ENCODE measurements at regions not wholly inside any gene's neighbourhood (a gene's known extent, or its start where the extent isn't known, plus 50 kb on each side); places are given as distances from the start of the nearest gene placed in this dataset.

- no peak for TF ChIP-seq CTCF (IDR thresholded peaks at IDR 0.05)
- TF ChIP-seq POLR2A (IDR thresholded peaks at IDR 0.05), result no peak
Observed at GRCh38 chr12:14240873-14241220, 124.6 kb upstream of the ATF7IP start.

Data from Peyer's patch (tissue), 4 donors.